HG03432 (cell line): ENCODE measurements at regions not wholly inside any gene's neighbourhood (a gene's known extent, or its start where the extent isn't known, plus 50 kb on each side); places are given as distances from the start of the nearest gene placed in this dataset.
"Not testable (repeated sequence)": the region's sequence is repeated elsewhere in the genome, so short reads cannot be mapped to it uniquely, and the experiment has no call there.

ENCODE experiments used
- ATAC-seq: cut with Tn5 transposase; IDR thresholded peaks from one replicate; pipeline ENCODE4 v1.9.1; 2021; ENCODE audit warnings: mild to moderate bottlenecking, moderate library complexity; ENCODE audit not compliant: unreplicated experiment

DNA sequence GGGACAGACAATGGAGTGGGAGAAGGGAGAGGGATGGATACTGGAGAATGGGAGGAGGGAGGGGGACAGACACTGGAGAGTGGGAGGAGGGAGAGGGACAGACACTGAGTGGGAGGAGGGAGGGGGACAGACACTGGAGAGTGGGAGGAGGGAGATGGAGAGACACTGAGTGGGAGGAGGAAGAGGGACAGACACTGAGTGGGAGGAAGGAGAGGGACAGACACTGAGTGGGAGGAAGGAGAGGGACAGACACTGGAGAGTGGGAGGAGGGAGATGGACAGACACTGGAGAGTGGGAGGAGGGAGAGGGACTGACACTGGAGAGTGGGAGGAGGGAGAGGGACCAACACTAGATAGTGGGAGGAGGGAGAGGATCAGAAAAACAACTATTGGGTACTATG is 426.7 kb upstream of the PMFBP1 start:
- no peak for ATAC-seq

DNA sequence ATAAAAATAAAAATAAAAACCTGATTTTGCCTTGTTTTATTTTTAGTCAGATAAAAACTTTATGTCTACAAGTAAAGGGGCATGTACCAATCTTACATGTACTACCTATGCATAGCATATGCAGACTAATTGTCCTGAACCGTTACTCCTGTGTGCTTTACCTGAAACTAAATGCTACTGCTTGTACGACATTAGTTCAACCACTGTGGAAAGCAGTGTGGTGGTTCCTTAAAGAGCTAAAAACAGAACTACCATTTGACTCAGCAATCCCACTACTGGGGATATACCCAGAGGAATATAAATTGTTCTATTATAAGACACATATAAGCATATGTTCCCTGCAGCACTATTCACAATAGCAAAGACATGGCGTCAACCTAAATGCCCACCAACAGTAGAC is 426.0 kb upstream of the PMFBP1 start:
- no peak for ATAC-seq

GRCh38 chr16:72596373-72596772 is 424.4 kb upstream of the PMFBP1 start:
- no peak for ATAC-seq

- peak; percentile 92 for ATAC-seq
Observed at GRCh38 chr16:72590151-72590937, 418.4 kb upstream of the PMFBP1 start.

GRCh38 chr16:72588551-72588950 is 416.6 kb upstream of the PMFBP1 start:
- no peak for ATAC-seq

- ATAC-seq = not testable (repeated sequence)
Observed at GRCh38 chr16:72578061-72578460, 406.1 kb upstream of the PMFBP1 start.

GRCh38 chr16:72576189-72576588 is 404.2 kb upstream of the PMFBP1 start:
- ATAC-seq = no peak

- ATAC-seq = no peak
Observed at GRCh38 chr16:72569677-72570076, 397.7 kb upstream of the PMFBP1 start.

DNA sequence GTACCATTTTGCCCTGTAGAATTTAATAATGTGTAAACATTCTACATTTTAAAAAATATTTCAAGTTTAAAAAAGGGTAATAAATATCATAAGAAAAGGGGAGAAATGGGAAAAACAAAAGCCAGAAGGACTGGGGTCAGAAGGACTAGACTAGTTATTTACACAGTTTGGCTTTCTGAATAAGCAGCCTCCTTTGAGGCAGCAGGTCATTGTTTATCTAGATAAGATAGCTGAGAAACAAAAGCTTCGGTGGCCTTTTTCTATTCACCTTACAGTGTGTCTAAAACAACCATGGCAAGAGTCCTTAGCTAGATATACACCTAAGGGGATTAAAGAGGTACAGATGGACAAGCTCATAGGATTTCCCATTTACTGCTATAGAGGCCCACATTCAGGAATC is 396.5 kb upstream of the PMFBP1 start:
- ATAC-seq = no peak

DNA sequence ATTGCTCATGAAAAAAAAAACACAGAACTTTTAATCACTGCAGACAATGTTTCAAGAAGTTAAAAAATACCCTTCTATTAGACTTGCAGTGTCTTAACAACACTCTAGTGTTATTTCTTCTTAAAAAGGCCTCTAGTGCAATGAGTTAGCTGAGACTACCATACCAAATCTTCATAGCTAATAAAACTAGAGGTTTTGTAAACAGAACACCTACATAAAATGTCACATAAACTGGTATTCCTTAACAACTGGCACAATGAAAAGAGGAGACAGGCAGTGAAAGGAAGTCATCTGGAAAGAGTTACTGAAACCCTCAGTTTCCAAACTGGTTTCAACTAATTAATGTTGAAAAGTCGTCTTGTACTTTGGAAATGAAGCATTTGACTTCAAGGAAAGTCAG is 394.2 kb upstream of the PMFBP1 start:
- ATAC-seq = no peak

GRCh38 chr16:72565106-72565505 is 393.2 kb upstream of the PMFBP1 start:
- ATAC-seq = no peak

DNA sequence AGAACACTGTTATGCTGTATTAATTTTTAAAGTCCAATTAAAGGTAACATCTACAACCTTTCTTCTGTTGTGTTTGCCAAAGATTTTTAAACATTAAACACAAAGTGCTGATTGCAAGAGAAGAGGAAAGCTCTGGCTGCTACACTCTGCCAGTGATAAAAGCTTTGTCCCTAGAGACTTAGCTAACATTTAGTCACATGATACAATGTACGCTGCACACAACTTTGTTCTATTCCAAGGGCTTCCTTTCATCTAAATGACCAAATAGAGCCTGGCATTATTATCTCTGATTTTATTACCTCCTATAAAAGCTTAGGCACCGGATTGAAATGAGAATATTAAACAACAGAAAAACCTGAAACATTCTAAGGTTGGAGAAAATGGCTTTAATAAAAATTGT is 388.7 kb upstream of the PMFBP1 start:
- no peak for ATAC-seq

GRCh38 chr16:72558501-72558900 is 386.5 kb upstream of the PMFBP1 start:
- no peak for ATAC-seq

DNA sequence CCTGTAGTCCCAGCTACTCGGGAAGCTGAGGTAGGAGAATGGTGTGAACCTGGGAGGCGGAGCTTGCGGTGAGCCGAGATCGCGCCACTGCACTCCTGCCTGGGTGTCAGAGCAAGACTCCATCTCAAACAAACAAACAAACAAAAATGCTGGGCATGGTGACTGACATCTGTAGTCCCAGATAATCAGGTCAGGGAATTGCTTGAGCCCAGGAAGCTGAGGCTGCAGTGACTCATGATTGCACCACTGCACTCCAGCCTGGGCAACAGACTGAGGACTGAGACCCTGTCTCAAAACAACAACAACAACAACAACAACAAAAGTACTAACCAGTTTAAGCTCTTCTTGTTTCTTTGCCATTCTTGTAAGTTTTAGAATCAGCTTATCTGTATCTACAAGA is 383.0 kb upstream of the PMFBP1 start:
- ATAC-seq = no peak

- no peak for ATAC-seq
Observed at GRCh38 chr16:72552654-72553053, 380.7 kb upstream of the PMFBP1 start.

DNA sequence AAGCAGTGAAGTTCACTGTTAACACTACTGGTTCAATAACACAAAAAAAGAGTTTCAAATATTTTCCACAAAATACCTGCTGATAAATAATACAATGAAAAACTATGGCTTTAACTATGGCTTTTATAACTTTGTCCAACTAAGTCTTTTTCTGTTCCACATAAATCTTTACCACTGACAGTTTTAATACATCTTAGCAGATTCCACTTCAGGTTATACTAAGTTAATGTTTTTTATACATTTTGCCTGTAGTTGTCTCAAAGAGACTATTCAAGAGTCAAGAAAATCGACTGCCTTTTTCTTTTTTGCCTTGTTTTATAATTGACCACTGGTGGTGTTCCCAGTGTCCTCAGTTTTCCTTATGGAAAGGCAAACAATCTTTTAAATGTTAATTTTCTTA is 379.7 kb upstream of the PMFBP1 start:
- no peak for ATAC-seq

DNA sequence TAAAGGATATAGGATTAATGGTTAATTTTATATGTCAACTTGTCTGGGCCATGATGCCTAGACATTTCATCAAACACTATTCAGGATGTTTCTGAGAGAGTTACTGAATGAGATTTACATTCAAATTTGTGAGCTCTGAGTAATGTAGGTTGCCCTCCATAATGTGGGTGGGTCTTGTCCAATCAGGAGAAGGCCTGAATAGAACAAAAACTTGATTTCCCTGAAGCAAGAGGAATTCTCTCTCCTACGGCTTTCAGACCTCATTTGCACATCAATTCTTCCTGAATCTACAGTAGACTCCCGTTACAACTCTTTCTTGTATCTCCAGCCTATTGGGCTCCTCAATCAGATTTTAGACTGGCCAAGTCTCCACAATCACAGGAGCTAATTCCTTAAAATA is 377.9 kb upstream of the PMFBP1 start:
- ATAC-seq = no peak

- ATAC-seq = no peak
Observed at GRCh38 chr16:72542102-72542501, 370.1 kb upstream of the PMFBP1 start.

DNA sequence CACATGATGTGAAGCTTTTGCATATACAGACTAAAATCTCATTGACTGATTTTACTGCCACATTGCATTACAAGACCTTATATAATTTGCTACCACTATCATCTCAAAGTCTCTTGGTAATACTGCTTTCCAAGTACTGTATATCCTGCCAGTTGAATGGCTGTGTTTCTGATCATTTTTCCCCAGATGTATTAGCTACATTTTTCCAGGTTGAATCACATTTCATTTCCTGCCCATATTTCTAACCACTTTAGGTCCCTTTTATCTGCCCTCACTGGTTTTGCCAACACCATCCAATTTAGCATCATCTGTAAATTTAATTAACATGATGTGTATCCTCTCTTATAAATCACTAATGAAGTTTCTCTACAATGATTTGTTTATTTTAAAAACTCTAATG is 365.7 kb upstream of the PMFBP1 start:
- no peak for ATAC-seq

- ATAC-seq = no peak
Observed at GRCh38 chr16:72536723-72537435, 364.9 kb upstream of the PMFBP1 start.

DNA sequence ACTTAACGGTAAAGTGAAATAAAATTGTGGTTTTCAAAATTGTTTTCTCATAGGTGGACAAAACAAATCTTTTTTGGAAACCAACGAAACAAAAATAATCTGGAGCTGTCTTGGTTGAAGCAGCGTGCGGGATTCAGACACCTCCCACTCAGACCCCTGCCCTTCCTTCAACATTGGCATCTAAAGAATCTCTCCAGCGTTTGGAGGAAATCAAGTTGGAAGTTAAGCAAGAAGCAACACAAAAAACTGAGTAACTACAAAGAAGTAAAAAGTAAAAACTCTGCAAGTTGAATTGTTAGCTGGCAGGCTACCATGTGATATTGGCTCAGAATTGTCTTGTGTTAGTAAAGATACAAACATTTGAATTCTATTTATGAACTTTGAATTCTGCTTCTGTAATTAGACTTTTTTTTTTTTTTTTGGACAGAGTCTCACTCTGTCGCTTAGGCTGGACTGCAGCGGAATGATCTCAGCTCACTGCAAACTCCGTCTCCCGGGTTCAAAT is 361.0 kb upstream of the PMFBP1 start:
- no peak for ATAC-seq

GRCh38 chr16:72530434-72530833 is 358.5 kb upstream of the PMFBP1 start:
- no peak for ATAC-seq
